HEK293T (cell line): ENCODE measurements at regions not wholly inside any gene's neighbourhood (a gene's known extent, or its start where the extent isn't known, plus 50 kb on each side); places are given as distances from the start of the nearest gene placed in this dataset.

ENCODE experiments used
- NFRKB ChIP-seq: fragments of 450-650 bp; IDR thresholded peaks from 2 replicates; pipeline ENCODE4 v1.6.1; 2016; ENCODE audit warnings: mild to moderate bottlenecking, moderate library complexity
- SP1 ChIP-seq: fragments of 450-650 bp; IDR thresholded peaks from 2 replicates; pipeline ENCODE4 v1.6.1; 2017

DNA sequence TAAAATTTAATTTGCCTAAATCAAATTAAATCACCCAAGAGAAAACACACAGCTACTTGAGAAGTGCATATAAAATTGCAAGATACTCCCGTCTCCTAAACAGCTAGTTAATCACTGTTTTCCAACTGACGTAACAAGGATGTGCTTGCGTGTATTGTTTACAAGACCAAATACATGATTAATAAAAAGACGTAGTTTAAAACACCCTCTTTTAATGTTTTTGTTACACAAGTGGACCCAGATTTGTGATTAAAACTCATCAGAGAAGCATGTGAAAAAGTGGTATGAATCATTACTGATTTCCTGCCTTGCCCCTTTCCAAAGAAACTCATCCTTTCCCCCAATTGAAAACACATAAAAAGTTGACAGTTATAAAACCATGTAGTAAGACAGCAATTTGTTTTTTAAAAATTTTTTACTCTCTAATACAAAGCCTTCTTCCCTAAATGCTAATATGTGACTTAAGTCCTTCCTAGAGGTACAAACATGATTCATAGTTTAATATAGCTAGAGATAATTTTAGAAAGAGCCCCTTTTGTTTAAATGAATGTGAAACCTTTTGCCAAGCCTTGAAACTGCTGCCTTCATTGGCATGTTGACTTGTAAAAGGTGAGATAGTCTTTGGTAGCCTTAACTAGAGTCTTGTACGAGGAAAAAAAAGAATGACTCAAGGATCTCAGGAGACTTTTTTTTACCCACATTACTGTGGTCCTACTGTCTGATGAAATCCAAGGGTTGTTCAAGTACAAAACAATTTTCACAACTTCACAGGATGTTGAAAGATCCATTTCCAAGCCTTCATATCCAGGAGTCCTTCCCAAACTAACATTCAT is 61.4 kb upstream of the FST start:
- TF ChIP-seq SP1 (no peak), NFRKB (no peak)
